Stimulated activated CD4-positive, alpha-beta T cell treated with anti-CD3 and anti-CD28 coated beads, TNF-alpha, amount 100 ng/mL, for 4 hours (primary cell): ENCODE measurements at regions not wholly inside any gene's neighbourhood (a gene's known extent, or its start where the extent isn't known, plus 50 kb on each side); places are given as distances from the start of the nearest gene placed in this dataset.
A peak's percentile ranks its signal among the peaks of the same experiment; 100 is the strongest.
"Not testable (repeated sequence)": the region's sequence is repeated elsewhere in the genome, so short reads cannot be mapped to it uniquely, and the experiment has no call there.

Experiments
- DNase-seq, 3 experiments: peaks; one replicate each; pipeline ENCODE4 v3.0.0-alpha.2; 2020; ENCODE audit warnings: low read depth in 3 of 3

DNA sequence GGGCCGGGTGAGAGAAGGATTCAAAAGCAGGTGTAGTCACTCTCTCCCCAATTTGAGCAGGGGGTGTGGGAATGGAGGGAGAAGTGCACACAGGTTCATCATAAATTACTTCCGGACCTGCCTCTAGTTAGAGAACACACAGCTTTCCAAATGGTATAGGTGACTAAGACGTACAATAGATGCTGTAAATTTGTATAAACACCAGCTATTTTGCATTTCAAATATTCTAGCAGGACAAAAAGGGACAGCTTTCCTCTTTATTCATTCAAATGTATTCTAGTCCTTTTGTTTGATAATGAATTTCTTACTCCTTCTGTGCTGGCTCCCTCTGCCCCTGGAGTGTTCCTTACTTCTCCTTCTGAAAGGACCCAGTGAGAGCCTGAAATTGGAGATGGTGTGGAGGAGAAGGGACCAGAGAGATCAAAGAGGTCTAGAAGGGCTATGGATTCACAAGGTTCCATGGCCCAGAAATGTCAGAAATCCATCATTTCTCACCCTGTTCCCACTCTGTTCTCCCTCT lies 53.2 kb upstream of the SH3BP4 start:
- no peak for DNase-seq

DNA sequence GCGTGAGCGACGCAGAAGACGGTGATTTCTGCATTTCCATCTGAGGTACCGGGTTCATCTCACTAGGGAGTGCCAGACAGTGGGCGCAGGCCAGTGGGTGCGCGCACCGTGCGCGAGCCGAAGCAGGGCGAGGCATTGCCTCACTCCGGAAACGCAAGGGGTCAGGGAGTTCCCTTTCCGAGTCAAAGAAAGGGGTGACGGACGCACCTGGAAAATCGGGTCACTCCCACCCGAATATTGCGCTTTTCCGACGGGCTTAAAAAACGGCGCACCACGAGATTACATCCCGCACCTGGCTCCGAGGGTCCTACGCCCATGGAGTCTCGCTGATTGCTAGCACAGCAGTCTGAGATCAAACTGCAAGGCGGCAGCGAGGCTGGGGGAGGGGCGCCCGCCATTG lies 63.4 kb upstream of the SH3BP4 start:
- DNase-seq = not testable (repeated sequence)

DNA sequence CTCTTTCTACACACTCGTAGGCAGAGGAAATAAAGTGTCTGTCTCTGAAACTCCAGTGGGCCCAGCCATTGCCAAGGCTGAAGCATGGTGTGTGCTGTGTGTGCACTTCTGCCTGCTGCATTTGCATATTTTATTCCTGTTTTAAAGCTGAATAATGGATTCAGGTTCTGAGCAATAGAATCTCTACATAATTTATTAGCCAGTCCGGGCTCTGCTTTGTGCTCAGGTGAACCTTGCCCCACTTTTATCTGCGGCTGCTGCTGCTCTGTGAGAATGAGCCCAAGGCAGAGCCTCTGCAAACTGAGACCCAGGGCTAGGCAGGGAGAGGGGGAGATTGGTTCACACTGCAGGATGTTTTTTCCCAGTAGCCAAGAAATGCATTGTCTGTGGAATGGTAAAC lies 64.6 kb upstream of the SH3BP4 start:
- no peak for DNase-seq

DNA sequence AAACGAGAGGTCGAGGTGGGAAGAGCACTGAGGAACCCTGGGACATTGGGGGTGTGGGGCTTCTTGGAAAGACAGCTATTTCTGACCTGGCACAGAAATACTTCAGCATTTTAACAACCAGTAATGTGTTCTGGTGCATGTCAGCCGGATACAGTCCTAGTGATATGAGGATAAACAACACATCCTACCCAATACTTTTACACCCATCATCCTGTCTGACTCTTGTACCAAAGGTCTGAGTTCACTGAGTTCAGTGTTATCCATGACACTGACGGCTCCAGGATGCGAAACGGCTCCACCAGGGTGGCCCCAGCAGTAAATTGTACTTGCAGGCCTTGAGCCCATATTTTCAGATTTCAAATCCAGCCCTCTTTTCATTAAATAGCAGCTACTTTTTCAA lies 65.9 kb upstream of the SH3BP4 start:
- no peak for DNase-seq

DNA sequence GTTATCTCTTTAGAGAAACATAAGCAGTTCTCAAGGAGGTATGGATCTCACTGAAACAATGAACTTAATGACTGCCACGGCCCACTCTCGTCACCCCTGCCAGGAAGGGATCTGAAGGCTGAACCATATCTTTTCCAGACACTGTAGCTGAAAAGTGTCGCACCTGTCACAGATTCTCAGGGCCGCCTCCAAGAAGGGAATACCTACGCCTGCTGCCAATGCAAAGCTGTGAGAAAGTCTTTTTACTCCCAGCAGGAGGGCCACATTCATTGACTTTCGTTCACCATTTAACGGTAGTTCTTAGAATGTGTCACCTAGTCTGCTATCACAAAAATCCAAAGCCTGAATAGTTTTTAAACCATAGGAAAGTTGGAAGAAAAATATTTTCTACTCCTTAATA lies 66.7 kb upstream of the SH3BP4 start:
- no peak for DNase-seq

DNA sequence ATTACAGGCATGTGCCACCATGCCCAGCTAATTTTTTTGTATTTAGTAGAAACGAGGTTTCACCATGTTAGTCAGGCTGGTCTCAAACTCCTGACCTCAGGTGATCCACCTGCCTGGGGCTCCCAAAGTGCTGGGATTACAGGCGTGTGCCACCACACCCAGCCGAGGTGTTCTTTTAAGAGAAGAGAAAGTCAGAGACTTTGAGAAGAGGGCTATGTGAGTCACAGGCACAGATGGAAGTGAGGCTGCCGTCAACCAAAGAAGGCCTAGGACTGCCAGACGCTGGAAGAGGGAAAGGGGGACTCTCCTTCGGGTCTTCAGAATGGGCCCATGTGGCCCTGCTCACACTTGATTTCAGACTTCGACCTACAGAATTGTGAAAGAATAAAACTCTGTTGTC lies 67.2 kb upstream of the SH3BP4 start:
- DNase-seq = no peak

DNA sequence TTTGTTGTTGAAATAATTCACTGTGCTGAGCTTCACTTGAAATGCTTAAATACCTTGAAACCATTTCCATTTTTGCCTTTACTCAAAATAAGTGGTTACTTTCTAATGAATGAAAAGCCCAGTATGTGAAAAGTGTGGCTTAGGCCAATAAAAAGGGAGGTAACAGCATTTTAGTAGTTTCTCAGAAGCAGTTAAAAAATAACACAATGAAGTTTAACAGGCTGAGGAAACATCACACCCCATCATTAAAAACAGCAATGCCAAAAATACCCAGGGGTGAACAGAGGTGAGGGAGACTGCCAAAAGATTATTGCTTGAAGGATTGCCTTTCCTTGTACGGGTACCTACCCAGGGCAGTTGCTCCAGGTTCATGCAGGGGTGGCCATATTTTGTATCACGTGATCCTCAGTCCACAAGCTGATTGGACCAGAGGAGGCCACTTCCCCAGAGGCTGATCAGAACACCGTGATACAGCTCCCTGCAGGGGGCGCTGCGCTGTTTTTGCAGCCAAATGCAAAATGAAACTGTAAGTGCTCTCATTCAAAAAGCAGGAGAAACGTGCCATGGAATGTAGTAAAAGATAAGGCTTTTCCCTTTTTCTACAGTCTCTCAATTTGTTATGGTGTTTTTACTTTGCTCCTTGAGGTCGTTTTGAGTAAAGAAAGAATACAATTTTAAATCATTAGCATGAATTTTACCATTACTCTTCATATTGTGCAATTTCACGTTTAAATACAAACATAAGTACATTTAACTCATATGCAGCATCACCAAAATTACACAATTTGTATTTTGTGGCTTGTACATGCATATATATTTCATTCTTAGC lies 70.2 kb upstream of the SH3BP4 start:
- DNase-seq = peak in 1 of 3 experiments; percentile 4

DNA sequence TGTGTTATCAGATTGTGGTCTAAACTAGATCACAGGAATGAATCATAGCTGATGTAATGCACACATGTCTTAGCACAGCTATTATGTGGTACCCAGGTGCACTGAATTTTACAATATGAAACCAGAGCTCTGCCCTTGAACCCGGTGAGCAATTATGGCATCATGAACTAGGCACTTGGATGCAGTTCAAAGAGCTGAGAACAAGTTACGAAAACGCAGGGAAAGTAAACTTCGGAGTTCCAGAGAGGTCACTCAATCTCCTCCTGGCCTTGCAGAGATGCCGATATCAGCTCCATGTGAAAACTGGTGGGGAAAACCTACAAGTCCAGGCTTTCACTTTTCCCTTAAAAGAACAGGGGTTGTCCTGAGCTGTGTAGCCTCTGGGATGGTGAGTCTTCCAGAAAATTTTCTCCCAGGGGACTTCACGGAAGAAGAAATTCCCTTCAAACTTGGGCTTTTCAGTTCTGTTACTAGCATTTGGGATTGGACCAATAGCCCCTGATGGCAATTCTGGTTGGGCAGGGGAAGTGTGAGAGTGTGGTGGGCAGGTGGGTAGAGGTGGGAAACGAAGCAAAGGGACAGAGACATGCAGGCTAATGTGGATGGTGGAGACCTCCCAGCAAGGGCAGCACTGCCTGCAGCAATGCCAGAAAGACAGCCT lies 71.1 kb upstream of the SH3BP4 start:
- no peak for DNase-seq

DNA sequence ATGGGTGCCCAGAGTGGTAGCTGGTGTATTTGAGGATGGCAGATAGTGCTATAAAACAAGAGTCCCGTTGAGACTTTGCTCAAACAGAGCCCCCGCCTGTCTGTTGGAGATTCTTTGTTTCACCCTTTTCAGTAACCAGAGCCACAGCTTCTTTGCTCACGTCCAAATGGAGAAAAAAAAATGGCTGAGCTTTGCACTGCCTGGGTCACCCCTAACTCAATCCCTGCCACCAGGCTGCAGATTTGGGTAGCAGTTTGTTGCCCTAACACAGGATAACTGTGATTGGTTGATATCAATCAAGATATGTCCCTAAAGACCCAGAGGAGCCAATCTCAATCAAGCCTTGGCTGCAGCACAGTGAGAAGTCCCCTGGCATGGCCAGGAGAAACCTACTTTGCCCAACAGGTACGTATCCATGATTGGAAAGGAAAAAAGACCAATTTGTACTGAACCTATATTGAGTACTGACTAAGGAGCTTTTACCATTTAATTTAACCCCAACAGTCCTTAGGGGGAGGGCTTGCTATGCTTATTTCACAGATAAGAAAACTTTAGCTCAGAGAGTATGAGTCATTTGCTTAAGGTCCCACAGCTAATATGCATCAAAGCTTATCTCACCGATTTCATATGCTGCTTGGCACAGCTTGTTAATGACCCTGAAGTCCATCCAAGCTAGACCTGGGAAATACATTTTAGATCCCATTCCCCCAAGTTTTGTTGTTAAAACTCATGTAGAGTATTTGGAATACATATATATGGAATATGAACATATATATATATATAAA lies 72.0 kb upstream of the SH3BP4 start:
- DNase-seq = no peak

DNA sequence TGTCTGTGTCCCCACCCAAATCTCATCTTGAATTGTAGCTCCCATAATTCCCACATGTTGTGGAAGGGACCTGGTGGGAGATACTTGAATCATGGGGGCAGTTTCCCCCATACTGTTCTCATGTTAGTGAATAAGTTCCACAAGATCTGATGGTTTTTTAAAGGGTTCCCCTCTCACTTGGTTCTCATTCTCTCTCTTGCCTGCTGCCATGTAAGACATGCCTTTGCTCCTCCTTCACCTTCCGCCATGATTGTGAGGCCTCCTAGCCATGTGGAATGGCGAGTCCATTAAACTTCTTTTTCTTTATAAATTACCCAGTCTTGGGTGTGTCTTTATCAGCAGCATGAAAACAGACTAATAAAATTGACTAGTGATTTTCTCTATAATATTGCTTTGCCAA lies 75.2 kb upstream of the SH3BP4 start:
- DNase-seq = not testable (repeated sequence)

DNA sequence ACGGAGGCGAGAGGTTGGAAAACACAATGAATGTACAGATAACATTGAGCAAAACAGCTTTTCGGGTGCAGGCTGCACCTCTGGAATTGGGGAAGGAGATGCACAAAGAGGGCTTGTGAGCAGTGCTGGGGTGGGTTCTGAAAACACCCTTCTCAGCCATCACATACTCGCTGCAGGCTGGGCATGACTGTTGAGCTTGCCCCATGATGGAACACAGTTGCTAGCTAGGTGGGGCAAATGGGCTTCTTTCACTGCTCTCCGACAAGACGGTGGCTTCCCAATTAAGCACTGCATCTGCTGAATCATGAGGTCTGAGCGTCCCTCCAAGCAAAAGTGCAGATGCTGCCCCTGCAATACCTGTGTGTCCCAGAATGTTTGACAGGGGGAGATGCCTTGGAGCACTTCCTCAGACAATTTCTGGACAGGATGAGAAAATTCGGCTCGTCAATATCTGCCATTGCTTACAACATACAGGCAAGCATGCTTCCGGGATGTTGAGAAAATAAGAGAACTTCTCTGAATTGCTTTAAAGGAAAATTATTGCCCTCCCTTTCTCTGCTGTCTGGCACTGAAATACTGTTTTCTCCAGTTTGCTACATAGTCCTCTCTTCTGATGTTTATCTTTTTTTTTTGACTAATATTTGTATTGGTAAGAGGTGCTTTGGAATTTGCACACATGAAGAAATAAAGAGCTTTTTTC lies 77.3 kb upstream of the SH3BP4 start:
- DNase-seq = no peak

DNA sequence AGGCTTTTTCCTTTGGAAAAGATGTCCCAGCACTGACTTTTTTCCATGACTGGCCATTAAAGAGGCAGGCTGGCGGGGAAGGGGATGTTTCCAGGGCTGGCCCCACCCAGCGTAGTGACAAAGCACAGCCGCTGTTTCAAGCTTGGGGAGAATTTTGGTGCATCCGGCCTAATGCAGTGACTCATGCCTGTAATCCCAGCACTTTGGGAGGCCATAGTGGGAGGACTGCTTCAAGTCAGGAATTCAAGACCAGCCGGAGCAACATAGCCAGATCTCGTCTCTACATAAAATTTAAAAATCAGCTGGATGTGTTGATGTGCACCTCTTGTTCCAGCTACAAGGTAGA lies 78.0 kb upstream of the SH3BP4 start:
- no peak for DNase-seq

DNA sequence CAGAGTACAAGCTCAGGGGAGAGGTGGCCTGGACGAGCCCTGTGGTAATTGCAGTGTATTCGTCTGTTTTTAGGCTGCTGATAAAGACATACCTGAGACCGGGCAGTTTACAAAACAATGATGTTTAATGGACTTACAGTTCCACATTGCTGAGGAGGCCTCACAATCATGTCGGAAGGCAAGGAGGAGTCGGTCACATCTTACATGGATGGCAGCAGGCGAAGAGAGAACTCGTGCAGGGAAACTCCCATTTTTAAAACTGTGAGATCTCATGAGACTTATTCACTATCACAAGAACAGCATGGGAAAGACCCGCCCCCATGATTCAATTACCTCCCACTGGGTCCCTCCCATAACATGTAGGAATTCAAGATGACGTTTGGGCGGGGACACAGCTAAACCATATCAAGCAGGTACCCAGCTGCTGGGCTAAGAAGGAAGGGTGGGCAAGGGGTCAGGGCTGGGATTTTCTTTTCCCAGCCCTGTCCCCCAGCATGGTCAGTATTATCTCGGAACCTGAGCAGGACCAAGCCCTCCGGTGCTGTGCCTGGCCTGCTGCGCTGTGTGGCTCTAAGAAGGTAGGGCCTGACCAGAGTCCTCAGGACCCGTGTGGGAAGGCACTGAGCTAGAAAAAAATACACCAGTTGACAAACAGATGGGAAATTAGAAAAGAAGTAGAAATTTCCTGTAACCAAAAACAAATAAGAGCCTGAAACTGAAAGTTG lies 78.6 kb upstream of the SH3BP4 start:
- no peak for DNase-seq

DNA sequence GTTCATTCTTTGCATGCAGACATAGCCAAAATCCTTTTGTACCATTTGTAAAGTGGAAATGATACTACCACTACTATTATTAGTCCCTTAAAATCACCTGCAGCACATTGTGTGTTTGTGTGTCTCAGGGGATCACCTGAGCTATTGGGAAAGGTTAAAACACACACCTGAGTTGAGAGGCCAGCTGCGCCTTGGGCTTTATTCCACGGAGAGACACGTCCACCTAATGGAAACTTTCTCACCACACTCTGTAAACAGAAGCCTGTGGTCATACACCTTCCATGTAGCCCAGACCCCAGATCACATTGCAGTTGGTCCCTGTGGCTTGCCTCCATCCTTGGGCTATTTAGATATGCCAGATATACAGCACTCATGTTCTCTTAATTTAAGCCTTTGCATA lies 81.8 kb upstream of the SH3BP4 start:
- DNase-seq = no peak

DNA sequence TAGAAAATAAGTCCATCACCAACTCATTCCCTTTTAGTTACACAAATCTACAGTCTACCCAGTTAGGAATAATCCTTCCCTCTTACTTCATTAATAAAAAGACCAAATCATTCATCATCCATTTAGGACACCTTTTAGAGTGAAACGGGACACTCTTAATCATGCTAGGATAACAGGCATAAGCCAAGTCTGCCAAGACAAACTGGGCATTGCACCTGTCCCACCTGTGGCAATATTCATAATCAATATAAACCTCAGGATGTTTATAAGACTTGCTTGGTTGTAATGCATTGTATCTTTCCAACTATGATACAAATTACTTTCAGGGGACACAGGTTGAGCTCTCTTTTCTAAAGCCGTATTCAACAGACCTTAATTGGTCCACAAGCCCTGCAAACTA lies 82.7 kb upstream of the SH3BP4 start:
- no peak for DNase-seq

DNA sequence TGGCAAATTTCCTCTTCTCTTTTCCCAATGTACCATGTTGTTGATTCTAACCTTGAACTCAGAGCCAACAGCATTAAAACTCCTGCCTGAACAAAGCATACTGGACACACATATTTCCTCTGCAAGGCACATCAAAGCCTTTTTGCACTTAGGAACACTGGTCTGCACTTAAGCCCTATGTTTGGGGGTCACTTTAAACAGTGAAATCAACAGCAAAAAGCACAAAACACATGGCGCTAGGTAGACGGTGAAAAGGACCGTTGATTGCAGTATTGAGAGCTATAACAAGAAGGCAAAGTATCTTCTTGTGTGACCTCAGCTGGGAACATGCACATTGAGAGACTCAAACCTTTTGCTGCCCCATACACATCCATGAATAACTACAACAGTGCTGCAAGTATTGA lies 83.9 kb upstream of the SH3BP4 start:
- DNase-seq = no peak

DNA sequence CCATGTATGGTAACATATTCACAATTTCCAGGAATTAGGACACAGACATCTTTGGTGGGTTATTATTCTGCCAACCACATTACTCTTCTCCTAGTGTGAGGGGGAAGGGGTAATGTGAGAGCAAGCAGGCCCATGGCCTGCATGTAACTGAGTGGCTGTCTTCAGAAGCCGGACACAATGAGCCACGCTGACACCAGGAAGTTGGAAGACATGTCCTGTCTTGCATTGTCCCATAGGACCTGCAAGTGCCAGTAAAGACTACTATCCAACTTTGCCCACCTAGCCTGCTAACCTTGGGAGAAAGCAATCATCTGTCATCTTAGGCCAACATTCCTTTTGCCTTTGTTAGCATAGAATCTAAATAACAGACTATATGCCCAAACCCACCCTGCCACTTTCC lies 86.2 kb upstream of the SH3BP4 start:
- DNase-seq = no peak

DNA sequence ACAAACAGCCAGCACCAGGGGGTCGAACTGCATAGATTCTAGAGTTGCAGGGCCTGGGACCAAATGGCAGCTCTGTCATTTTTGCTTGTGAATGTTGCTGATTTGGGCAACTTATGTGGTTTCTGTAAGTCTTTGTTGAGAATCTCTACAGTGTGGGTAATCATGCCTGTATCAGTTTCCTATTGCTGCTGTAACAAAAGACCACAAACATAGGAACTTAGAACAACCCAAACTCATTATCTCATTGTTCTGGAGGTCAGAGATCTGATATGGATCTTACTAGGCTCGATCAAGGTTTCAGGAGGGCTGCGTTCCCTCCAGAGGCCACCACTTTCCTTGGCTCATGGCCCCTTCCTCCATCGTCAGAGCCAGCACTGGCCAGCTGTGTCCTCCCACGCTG lies 86.8 kb upstream of the SH3BP4 start:
- DNase-seq = no peak

DNA sequence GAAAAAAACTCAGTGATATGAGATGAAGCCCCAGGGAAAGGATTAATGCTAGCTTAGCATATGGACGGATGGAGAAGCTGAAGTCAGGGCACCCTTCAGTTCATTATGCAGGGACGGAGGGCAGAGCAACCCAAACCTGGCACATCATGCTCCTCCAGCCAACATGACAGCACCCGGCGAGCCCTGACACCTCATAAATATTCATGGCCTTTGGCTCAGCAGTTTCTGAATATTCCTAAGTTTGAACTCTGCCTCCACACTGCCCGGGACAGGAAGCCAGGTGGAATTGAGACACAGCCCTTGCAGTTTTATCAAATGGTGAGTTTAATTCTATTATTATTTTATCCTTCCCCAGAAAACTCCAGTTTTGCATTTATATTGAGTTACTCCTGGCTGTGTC lies 87.3 kb upstream of the SH3BP4 start:
- DNase-seq = no peak

DNA sequence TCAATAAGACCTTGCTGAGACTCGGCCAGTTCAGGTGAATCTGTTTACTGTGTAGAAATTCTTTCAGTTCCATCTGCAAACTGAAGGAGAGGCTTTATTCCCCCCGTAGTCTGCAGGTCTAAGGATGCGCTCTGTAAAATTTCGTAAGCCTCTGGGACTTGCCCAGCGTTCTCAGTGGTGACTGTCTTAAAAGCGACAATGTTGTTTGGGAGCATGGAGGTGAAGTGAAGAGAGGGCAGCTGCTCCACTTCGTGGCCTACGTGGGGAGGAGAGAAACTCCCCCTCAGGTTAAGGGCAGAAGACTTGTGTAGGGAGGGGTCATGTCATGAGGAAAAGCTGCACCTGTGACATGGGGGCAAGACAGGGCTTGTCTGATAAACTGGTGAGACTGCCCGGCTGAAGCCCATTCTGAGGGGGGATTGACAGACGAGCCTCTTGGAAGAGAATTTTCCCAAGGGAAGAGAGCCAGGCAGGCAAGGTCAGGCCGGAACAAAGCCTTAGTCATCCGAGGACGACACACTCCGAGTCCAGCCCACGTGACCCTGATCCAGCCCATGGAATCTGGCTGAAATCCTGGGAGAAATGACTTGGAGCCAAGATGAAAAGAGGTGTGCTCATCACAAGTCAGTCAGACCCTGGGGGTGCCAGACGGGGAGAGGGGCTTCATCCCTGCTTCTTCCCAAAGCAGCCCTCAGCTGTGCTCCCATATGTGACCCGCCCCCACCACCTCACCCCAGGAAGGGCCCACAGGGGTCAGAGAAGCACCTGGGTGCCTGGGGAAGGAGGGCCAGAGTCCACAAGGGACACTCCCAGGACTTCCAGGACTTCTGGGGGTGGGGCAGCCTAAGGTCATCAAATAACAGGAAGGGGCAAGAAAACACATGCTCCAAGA lies 88.5 kb upstream of the SH3BP4 start:
- DNase-seq = no peak
